COLO668 (cell line): ENCODE measurements at regions not wholly inside any gene's neighbourhood (a gene's known extent, or its start where the extent isn't known, plus 50 kb on each side); places are given as distances from the start of the nearest gene placed in this dataset.

ENCODE experiments used
- DNase-seq: peaks from one replicate; lab custom pipeline; 2025; ENCODE audit not compliant: unreplicated experiment; lab: John Stamatoyannopoulos, UW

DNA sequence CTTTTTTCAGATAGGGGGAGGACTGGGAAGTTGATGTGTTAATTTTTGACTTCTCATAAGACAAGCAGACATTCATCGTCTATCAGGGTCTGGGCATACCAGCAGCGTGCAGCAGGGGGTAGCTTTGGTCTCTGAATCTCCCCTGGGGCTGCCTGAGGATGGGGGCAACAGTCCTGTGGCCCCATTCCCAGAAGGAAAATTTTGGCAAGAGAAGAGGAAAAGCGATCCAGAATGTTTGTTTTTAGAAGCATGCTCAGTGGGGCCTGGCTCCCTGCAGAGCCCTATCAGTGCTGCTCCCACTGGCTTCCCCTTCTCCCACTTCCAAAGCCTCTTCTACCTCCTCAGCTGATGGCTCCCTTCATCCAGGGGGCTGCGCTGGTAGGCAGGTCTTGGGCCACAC lies 194.8 kb upstream of the IL12B start:
- no peak for DNase-seq

DNA sequence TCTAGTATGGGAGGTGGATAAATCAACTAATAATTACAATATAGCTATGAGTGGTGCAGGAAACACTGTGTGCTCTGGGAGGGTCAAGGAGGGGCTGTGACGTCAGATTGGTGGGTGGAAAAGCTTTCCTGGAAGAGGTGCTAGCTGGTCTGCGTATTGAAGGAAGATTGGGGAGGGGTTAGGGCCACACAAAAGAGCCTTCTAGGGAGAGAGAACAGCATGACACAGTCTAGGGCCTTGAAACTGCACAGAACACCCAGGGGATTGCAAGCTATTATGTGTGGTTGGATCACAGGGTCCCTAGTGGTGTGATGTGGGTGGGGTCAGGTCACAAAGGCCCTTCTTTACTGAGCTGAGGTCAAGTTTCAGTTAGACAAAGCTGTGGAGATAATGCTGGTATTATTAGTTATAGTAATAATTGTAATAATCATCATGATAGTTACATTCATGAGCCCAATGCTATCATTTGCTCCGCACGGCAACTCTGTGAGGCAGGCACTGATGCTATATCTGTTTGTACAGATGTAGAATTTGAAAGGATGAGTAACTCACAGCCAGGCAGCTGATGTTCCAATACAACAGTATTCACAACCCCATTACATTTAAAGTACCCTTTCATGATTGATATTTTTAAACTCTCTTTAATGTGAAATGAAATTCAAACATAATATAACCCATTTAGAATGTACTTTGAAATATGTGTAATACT lies 197.4 kb upstream of the IL12B start:
- no peak for DNase-seq

DNA sequence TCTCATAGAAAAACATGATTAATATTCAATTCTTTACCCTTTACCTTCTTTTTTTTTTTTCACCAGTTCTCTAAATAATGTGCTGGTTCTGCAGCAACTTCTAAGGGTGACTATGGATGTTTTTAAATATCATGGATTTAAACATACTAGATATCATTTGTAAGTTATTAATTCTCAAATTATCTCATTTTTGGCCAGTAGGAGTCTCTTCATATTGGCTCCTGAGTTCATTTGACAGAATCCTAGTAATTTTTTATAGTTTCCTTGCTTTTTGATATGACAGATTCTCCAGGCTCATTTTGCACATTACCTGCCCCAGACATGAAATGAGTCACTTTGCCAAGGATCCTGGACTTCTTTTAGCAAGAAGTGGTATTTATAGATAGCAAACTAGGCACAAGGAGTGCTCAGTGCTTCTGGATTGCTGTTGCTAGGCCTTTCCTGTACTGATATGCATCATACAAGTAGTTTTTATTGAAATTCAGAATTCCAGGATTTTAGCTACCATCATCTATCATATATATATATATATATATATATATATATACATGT lies 201.3 kb upstream of the IL12B start:
- DNase-seq = no peak

DNA sequence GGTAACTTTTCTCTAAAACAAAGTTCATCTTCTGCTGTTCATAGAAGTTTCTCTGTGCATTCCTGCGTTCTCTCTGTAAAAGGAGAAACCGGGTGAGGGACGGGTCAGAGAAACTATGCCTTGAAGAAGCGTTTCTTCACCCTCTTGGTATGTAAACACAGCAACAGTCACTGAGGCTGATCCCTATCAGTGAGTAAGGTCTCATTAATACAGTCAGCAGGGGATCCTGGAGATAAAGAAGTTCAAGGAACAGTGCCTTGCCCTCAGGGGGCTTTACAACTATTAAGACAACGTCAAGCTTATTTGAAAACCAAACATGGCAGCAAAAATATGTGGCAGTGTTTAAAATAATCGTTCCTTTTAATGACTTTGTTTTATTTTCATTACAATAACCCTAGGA lies 202.9 kb upstream of the IL12B start:
- DNase-seq = no peak

DNA sequence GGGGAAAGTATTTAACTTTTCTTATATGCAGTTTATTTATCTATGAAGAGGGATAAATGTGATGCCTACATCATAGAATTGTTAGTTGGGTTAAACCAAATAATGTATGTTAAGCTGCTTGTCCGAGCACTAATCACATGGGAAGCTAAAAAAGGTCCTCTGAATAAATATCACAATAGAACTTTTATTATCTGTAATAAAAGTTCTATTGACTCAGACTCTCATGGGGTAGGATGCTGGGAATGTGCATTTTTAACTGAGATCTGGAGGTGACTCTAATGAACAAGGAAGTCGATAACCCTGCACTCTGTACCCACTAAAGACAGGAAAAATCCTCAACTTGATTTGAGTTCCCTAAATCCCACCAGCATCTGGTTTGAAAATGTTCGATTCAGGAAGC lies 205.9 kb upstream of the IL12B start:
- no peak for DNase-seq

DNA sequence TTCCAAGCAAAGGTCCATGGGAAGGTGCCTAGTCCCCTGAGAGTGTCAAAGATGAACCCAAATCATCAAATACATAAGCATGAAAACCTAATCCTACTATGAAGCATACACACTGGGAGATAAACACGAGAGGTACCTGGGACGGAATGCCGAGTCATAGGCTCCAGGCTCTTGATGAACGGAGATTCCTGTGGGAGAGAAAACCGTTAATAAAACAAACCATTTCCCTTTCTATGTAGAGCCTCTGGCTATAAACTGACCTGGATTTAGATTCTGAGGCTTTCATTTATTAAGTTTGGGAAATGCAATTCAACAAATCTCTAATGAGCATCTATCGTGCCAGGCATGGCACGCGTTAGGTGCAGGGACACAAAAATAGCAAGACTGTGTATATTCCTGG lies 206.4 kb upstream of the IL12B start:
- no peak for DNase-seq

DNA sequence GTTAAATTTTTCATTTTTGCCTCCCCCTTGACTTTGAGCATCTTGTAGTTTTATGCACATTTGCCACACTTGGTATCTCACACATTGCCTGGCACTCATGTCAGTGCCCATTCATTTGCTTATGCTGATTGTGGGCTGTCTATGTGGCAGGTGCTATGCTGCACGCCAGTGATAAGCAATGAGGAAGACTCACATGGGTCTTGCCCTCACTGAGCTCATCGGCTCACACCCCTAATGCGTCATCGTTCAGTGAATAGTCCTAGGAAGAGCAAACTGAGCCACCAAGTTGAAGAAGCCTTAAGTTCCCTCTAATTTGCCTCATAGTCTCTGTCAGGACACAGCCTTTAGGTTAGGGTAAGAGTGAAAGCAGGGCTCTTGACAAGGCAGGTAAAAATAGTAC lies 209.4 kb upstream of the IL12B start:
- no peak for DNase-seq

DNA sequence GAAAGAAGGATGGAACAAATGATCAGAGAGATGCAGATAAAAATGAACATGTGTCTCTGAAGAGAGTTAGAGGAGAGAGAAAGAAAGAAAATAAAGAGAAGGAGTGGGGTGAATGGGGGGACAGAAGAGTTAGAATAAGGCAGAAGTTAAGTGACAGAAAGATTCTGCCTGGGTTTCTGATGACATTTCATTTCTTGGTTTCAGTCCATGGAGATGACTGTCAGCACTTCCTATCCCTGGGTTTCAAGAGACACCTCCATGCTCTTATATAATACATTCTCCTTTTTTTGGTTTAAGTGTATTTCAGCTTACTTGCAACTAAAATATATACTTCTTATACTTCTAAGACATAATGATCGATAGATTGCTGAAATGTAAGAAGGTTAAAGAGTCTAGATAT lies 213.0 kb upstream of the IL12B start:
- DNase-seq = no peak

DNA sequence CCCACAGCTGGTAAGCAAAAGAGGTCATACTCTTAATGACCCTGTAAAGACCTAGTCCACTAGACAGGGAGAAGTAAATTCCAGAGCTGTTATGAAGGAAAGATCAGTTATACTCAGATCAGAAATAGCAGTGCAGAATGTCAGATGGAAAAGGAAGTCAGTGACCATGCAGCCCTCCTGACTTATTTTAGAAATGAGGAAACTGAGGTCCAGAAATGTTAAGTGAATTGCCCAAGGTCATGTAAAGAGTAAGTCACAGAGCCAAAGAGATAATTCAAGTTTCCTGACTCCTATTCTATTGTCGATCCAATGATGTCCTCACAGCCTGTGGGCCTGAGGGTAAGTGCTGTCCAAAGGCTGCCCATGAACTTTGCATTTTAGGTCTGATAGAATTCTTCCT lies 214.9 kb upstream of the IL12B start:
- no peak for DNase-seq

DNA sequence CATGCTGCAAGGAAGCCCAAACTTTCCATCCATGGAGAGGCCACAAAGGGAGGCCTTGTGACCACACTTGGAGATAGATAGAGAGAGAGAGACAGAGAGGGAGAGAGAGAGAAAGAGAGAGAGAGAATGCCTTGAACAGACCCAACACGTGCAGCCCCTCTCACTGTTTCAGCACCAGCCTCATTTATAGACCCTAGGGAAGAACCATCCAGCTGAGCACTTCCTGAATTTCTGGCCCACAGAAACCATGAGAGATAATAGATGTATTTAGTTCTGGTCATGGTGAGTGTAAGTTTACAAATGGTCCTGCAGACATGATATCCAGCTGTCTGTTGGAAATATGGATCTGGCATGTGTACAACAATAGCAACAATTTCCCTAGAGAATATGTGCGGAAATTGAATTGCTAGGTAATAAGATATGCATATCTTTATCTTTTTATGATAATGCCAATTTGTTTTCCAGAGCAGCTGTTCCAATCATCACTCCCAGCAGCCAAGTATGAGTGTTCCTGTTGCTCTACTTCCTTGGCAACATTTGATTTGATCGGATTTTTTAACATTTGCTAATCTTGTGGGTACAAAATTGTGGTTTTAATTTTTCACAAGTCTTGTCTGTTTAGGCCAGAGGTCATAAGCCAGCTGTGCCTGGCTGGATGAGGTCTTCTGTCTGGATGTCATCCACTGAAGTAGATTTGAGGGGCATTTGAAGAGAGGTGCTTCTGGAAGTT lies 217.3 kb upstream of the IL12B start:
- DNase-seq = no peak

DNA sequence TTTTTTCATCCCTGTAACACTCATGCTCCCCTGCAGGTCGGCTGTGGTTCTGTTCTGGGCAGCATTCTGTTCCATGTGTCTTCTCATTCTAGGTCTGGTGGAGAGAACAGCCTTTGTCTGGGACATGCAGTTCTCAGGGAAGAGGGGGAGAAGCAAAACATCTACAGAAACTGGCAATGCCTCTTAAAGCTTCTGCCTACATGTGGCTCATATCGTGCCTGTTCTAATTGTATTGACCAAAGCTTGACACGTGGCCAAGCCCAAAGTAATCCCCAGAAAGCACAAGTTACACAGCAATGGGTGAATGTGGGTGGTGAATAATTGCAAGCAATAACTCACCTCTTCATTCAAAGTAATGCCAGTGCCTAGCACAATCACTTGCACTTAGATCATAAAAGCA lies 218.2 kb upstream of the IL12B start:
- no peak for DNase-seq

DNA sequence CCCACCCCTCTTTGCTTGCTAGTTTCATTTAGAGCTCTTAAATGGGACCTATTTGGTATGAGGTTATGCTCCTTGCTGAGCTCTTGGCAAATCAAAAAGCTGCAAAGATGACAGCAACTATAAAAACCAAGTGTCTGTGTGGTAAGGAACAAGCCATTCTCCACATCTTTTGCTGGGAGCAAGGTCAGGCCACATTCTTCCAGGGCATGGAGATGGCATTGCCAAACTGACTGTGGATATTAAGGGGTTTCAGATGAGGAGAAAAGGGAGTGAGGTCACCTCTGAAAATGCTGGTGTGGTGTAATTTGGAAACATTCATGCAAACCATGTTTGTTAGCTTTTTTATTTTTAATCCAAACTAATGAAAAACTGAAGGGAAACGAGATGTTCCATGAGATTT lies 218.8 kb upstream of the IL12B start:
- DNase-seq = no peak

DNA sequence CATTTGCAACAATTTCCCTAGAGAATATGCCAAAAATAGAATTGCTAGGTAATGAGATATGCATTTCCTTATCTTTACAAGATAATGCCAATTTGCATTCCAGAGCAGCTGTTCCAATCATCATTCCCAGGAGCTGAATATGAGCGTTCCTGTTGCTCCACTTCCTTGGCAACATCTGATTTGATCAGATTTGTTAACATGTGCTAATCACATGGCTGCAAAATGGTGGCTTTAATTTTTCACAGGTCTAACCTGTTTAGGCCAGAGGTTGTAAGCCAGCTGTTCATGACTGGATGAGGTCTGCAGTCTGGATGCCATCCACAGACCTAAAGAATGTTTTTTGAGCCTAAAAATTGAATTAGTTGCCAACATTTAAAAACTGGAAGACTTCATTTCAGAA lies 220.7 kb upstream of the IL12B start:
- no peak for DNase-seq

DNA sequence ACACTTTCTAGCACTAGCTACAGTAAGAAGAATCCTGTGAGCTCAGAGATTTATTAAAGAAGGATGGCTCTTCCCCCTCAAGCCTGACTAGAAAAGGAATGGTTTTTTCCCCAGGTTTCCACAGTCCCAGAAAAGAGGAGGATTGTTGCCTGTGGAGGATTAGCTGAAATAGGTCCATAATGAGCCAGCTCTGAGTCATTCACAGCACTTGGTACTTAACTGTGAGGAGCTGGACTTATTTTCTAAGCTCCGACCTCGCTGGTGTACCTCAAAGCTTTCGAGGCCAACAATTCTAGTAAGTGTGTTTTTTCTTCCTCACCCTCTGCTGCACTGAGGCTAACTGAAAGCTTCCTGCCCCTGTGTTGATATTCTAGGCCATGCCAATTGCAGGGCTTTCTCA lies 222.5 kb upstream of the IL12B start:
- no peak for DNase-seq

DNA sequence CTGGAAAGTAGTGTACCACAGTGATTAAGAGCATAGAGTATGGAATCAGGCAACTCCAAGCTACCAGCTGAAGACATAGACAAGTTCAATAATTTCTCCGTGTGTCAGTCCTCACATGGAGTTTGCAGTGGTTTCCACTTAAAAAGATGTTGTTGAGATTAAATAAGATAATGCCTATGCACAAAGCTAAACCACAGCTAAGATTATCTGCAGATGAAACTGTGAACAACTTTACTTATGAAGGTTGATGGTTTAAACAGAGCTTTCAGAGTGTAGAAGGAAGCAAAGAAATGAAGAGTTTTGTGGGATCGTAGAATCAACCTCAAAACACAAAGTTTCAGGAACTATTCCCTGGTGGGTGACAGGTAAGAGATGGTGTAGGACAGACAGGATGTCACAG lies 223.5 kb upstream of the IL12B start:
- no peak for DNase-seq

DNA sequence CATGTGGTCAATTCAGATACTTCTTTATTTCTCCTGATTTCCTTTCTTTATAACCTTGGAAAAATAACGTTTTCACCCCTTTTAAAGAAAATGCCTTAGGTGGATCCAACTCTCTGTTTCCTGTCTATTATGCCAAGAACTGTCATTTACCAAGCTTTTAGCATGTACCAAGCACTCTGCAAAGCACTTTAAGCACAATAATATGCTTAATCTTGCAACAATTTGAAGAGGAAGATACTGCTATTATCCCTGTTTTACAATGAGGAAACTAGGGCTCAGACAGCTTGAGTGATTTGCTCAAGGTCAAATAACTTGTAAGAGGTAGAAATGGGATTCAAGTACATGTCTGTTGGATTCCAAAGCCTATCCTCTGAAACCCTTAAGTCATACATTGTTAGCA lies 224.8 kb upstream of the IL12B start:
- DNase-seq = no peak

DNA sequence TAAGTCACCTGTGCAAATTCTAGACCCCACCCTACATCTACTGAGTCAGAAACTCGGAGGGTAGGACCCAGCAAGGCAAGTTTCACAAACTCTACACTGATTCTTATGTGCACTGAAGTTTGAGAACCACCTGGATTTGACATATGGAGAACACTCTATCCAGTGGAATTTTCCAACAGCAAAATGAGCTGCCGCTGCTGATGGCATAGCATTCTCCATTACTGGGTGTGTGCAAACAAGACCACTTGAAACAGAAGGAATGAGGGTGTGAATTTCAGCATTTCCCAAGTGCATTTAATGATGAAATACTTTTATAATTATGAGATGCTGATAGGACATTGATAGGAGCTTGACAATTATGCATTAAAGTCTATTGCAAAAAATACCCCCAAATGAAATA lies 229.1 kb upstream of the IL12B start:
- DNase-seq = no peak

DNA sequence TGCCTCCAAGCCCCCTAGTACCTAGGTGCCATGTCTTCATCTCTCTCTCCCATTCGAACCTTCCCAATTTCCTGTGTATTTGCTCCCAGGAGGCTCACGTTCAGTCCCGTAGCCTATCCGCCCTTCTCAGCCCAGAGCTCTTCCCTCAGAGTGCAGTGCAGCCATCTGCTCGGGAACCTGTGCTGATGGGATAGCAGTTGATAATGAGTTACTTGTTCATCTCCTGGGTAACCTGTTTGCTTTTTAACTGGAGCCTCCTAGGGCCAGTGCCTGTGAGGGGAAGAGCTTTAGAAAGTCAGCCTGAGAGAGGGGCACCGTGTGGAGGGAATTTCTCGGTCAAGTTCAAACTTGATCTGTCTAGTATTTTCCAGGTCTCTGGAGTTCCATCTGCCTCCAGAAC lies 229.8 kb upstream of the IL12B start:
- DNase-seq = no peak

DNA sequence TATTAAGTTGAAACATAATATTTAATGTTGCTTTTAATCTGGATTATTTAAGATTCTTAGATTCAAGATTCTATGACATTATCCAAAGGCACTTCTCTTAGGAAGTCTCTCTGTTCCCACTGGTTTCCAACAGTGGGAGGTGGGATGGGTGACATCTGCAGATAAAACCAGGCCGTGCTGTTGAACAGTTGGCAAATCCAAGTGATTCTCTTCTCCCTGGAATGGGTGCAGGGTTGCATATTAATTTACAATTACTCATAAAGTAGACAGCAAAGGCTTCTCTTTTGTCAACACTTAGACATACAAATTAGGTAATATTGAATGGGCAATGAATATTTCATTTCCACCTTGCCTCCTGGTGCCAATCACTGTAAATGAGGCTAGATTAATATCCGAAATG lies 233.7 kb upstream of the IL12B start:
- DNase-seq = no peak

DNA sequence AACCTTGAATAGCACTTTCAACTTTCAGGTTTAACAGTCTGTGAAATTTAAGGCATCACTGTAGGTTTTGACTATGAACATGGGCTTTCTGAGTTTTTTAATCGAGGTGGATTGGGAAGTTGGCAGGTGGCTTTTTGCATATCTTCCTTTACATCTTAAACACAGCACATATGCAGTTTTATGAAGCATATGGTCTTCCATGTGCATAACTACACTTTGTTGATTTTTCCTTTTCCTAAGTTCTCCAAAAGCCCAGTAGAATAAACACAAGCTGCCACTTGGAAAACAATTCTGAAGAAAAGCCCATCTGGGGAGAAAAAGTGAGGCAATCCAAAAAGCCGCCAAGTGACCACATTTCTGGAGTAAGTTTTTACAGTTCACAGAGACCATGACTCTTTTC lies 236.5 kb upstream of the IL12B start:
- DNase-seq = no peak

DNA sequence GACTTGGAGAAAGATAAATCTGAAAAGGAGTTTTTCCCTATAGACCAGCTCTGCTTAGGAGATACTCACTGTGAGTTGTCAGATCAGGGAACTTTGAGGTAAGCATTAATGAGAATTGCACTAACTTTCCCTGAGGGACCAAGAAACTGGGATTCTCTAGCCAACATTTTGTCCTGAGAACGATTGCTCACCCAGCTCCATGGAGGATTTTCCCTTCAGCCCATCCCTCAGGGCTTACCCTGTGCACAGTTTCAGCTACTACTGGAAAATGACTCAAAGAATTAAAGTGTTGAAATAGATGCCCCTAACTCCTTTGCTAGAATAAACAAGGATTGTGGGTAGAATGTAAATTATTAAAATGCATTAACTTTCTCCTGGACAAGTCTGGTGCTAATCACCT lies 237.2 kb upstream of the IL12B start:
- DNase-seq = no peak

DNA sequence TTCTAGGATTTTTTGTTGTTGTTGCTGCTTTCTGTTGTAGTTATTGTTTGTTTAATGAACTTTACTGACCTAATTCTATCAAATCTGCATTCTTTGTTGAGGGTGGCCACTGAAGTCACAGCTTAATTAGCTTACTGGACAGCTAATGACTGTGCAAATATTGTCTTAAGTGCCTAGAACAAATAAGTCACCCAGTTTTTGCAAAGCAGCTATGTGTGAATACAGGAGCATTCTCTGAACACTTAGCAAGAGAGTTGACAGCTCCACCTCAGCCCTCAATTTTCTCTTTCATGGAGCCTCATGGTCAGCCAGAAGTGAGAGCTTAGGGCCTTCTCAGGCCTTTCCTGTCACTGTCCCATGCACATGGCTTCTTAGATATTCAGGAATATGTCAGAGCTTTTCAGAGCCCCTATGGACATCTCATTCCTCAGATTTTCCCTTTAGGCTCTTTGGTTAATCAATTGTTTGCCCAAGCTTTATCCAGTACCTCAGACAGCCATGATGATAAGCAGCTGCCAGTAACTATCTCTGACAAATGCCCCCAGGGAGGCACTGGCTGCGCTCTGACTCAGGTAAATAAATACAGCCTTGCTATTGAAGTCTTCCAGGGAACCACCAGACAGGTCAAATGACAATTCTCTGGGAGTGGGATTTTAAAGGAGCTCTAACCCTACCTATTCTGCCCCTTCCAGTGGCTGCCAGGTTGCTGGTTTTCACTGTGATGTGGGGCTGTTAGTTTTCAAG lies 241.4 kb upstream of the IL12B start:
- DNase-seq = peak; percentile 47
